ENCODE measurements at regions not wholly inside any gene's neighbourhood (a gene's known extent, or its start where the extent isn't known, plus 50 kb on each side); places are given as distances from the start of the nearest gene placed in this dataset.

GRCh38 chr7:9939176-9939575, 1034.5 kb upstream of the PHF14 start:
- H3K4me3 ChIP-seq (ENCODE audit: low read depth, low read length), result no peak overlapping the region
- no peak for DNase-seq (ENCODE audit: low read depth)
- no peak for TF ChIP-seq CTCF (IDR thresholded peaks at IDR 0.05; ENCODE audit: low read depth, low read length, missing control alignments)
- in situ Hi-C loops (cut with HindIII; ENCODE audit: low sequenced_read_pairs), result no loop called here

- peak; percentile 16 for DNase-seq (ENCODE audit: low read depth)
- H3K4me3 ChIP-seq (ENCODE audit: low read depth, low read length), result no peak overlapping the region
- in situ Hi-C loops (cut with HindIII; ENCODE audit: low sequenced_read_pairs), result no loop called here
- TF ChIP-seq CTCF (IDR thresholded peaks at IDR 0.05; ENCODE audit: low read depth, low read length, missing control alignments), result no peak
These were observed 1028.5 kb upstream of the PHF14 start for GRCh38 chr7:9945131-9945530.

GRCh38 chr7:9945857-9946256, 1027.8 kb upstream of the PHF14 start:
- TF ChIP-seq CTCF (IDR thresholded peaks at IDR 0.05; ENCODE audit: low read depth, low read length, missing control alignments), result no peak
- in situ Hi-C loops (cut with HindIII; ENCODE audit: low sequenced_read_pairs), result no loop called here
- DNase-seq (ENCODE audit: low read depth), result no peak
- H3K4me3 ChIP-seq (ENCODE audit: low read depth, low read length), result no peak overlapping the region

GRCh38 chr7:9955138-9955537, 1018.5 kb upstream of the PHF14 start:
- no peak for DNase-seq (ENCODE audit: low read depth)
- TF ChIP-seq CTCF (IDR thresholded peaks at IDR 0.05; ENCODE audit: low read depth, low read length, missing control alignments), result no peak
- H3K4me3 ChIP-seq (ENCODE audit: low read depth, low read length), result no peak overlapping the region
- in situ Hi-C loops (cut with HindIII; ENCODE audit: low sequenced_read_pairs), result no loop called here

GRCh38 chr7:9958486-9958885, 1015.2 kb upstream of the PHF14 start:
- no peak for DNase-seq (ENCODE audit: low read depth)
- in situ Hi-C loops (cut with HindIII; ENCODE audit: low sequenced_read_pairs), result no loop called here
- TF ChIP-seq CTCF (IDR thresholded peaks at IDR 0.05; ENCODE audit: low read depth, low read length, missing control alignments), result no peak
- no peak overlapping the region for H3K4me3 ChIP-seq (ENCODE audit: low read depth, low read length)

GRCh38 chr7:9960460-9960859, 1013.2 kb upstream of the PHF14 start:
- in situ Hi-C loops (cut with HindIII; ENCODE audit: low sequenced_read_pairs), result no loop called here
- no peak overlapping the region for H3K4me3 ChIP-seq (ENCODE audit: low read depth, low read length)
- TF ChIP-seq CTCF (IDR thresholded peaks at IDR 0.05; ENCODE audit: low read depth, low read length, missing control alignments), result no peak
- DNase-seq (ENCODE audit: low read depth), result no peak

Measured in astrocyte of the cerebellum (primary cell).